ENCODE measurements at regions not wholly inside any gene's neighbourhood (a gene's known extent, or its start where the extent isn't known, plus 50 kb on each side); places are given as distances from the start of the nearest gene placed in this dataset.

GRCh38 chr6:67200626-67201403, 1434.3 kb upstream of the ADGRB3 start:
- H3K27ac ChIP-seq: no peak overlapping the region
- TF ChIP-seq CTCF (IDR thresholded peaks at IDR 0.05) (no peak), ZFX (IDR thresholded peaks at IDR 0.05; ENCODE audit: borderline replicate concordance) (no peak)

GRCh38 chr6:67199425-67199824, 1435.7 kb upstream of the ADGRB3 start:
- no peak overlapping the region for H3K27ac ChIP-seq
- no peak for TF ChIP-seq ZFX (IDR thresholded peaks at IDR 0.05; ENCODE audit: borderline replicate concordance)

- TF ChIP-seq CTCF (IDR thresholded peaks at IDR 0.05) (no peak), ZFX (IDR thresholded peaks at IDR 0.05; ENCODE audit: borderline replicate concordance) (no peak)
- H3K27ac ChIP-seq: no peak overlapping the region
Observed at GRCh38 chr6:67190733-67191132, 1444.3 kb upstream of the ADGRB3 start.

GRCh38 chr6:67184405-67184804, 1450.7 kb upstream of the ADGRB3 start:
- H3K27ac ChIP-seq: no peak overlapping the region
- TF ChIP-seq ZFX (IDR thresholded peaks at IDR 0.05; ENCODE audit: borderline replicate concordance): no peak
- TF ChIP-seq CTCF (IDR thresholded peaks at IDR 0.05): no peak

GRCh38 chr6:67175101-67175500, 1460.0 kb upstream of the ADGRB3 start:
- H3K27ac ChIP-seq: no peak overlapping the region
- no peak for TF ChIP-seq ZFX (IDR thresholded peaks at IDR 0.05; ENCODE audit: borderline replicate concordance)
- no peak for TF ChIP-seq CTCF (IDR thresholded peaks at IDR 0.05)

GRCh38 chr6:67165606-67166005, 1458.6 kb upstream of the EYS start:
- no peak overlapping the region for H3K27ac ChIP-seq
- TF ChIP-seq CTCF (IDR thresholded peaks at IDR 0.05) (no peak), ZFX (IDR thresholded peaks at IDR 0.05; ENCODE audit: borderline replicate concordance) (no peak)

- no peak overlapping the region for H3K27ac ChIP-seq
- TF ChIP-seq ZFX (IDR thresholded peaks at IDR 0.05; ENCODE audit: borderline replicate concordance) (no peak), CTCF (IDR thresholded peaks at IDR 0.05) (no peak)
Observed at GRCh38 chr6:67160820-67161219, 1453.8 kb upstream of the EYS start.

- TF ChIP-seq ZFX (IDR thresholded peaks at IDR 0.05; ENCODE audit: borderline replicate concordance) (no peak), CTCF (IDR thresholded peaks at IDR 0.05) (no peak)
- H3K27ac ChIP-seq: peak overlapping the region; percentile 2; the same call in 1 of the 2 replicates
Observed at GRCh38 chr6:67141005-67141404, 1434.0 kb upstream of the EYS start.
